ENCODE measurements at regions not wholly inside any gene's neighbourhood (a gene's known extent, or its start where the extent isn't known, plus 50 kb on each side); places are given as distances from the start of the nearest gene placed in this dataset.

DNA sequence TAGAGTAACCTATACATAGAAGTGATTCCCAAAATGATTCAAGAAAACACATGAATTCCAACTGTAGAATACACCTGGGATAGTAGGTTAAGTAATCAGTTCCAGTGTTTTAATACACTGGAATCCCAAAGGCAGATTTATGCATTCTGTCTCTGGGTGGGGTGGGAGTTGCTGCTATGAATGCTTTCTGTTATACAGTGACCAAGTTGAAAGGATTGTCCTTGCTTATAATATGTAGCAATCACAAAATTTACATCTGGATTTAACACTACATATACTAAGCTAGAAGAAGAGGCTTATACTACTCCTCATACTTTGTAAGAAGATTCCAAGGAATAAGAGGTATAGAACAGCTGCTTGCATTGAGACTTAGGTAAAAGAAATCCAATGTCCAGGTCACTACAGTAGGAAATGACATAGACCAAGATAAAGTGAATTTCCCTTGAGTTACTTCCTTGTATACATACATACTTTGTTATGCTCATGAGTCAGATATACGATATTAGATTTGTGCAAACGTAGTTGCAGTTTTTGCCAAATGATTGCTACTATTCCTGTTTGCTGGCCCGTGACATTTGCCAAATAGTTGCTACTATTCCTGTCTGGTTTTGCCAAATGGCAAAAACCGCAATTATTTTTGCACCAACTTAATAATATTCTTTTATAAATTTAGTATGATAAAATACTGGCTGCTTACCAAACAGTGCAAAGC is 210.5 kb upstream of the DIAPH2 start:
- TF ChIP-seq SP1 (IDR thresholded peaks at IDR 0.05) (no peak), L3MBTL2 (conservative IDR thresholded peaks at IDR 0.05) (no peak), BHLHE40 (IDR thresholded peaks at IDR 0.05; ENCODE audit: borderline replicate concordance) (no peak), NFRKB (IDR thresholded peaks at IDR 0.05) (no peak), FOXK2 (IDR thresholded peaks at IDR 0.05) (no peak), FOXM1 (IDR thresholded peaks at IDR 0.05; ENCODE audit: borderline replicate concordance) (no peak), TARDBP (IDR thresholded peaks at IDR 0.05) (no peak)
